HepG2 (cell line): ENCODE measurements at regions not wholly inside any gene's neighbourhood (a gene's known extent, or its start where the extent isn't known, plus 50 kb on each side); places are given as distances from the start of the nearest gene placed in this dataset.
A peak's percentile ranks its signal among the peaks of the same experiment; 100 is the strongest.

Experiments
- ASH2L ChIP-seq: fragments of 300-600, 200-600 bp; sonication (generic); IDR thresholded peaks from 2 replicates; pipeline ENCODE4 v1.7.0; 2017; ENCODE audit warnings: low read depth, mild to moderate bottlenecking, moderate library complexity, mixed read lengths, low read length; ENCODE audit not compliant: insufficient read length
- ATF6 ChIP-seq: sonication (generic); formaldehyde crosslinking; conservative IDR thresholded peaks from 2 replicates; pipeline ENCODE4 v1.4.0; 2020; ENCODE audit warnings: missing genetic modification reagents
- CCAR2 ChIP-seq: fragments of 200-400 bp; formaldehyde crosslinking; optimal IDR thresholded peaks from 2 replicates; pipeline ENCODE3; 2018; ENCODE audit warnings: low read depth, mild to moderate bottlenecking, low read length, moderate library complexity
- FOXM1 ChIP-seq: sonication (generic); formaldehyde crosslinking; IDR thresholded peaks from 2 replicates; pipeline ENCODE4 v1.5.0; 2020; ENCODE audit warnings: missing genetic modification reagents
- FOXP4 ChIP-seq: sonication (generic); formaldehyde crosslinking; IDR thresholded peaks from 2 replicates; pipeline ENCODE4 v1.4.0; 2020; ENCODE audit warnings: missing genetic modification reagents
- HOXA7 ChIP-seq: sonication (generic); formaldehyde crosslinking; IDR thresholded peaks from 2 replicates; pipeline ENCODE4 v1.8.1; 2022; ENCODE audit warnings: mild to moderate bottlenecking, missing genetic modification reagents, moderate library complexity
- IRF1 ChIP-seq: sonication (generic); formaldehyde crosslinking; IDR thresholded peaks from 2 replicates; pipeline ENCODE4 v1.4.0; 2020; ENCODE audit warnings: low read depth, mild to moderate bottlenecking, missing genetic modification reagents
- KLF12 ChIP-seq: sonication (generic); formaldehyde crosslinking; IDR thresholded peaks from 2 replicates; pipeline ENCODE4 v1.4.0; 2020; ENCODE audit warnings: missing genetic modification reagents, borderline replicate concordance
- MIER3 ChIP-seq: IDR thresholded peaks from 2 replicates; pipeline ENCODE4 v1.6.1; 2016; ENCODE audit warnings: missing compliant biosample characterization, borderline replicate concordance
- MYC ChIP-seq: sonication (generic); formaldehyde crosslinking; IDR thresholded peaks from 2 replicates; pipeline ENCODE4 v1.9.0; 2021; ENCODE audit warnings: missing genetic modification reagents, borderline replicate concordance
- NBN ChIP-seq: fragments of 450-650 bp; conservative IDR thresholded peaks from 2 replicates; pipeline ENCODE4 v1.6.1; 2017
- NR2F6 ChIP-seq, 2 experiments: IDR thresholded peaks; 2 replicates each; pipeline ENCODE4 v1.6.1; 2016; ENCODE audit warnings: antibody characterized with exemption in 1 of 2, mild to moderate bottlenecking in 1 of 2
- RFXAP ChIP-seq: sonication (generic); formaldehyde crosslinking; IDR thresholded peaks from 2 replicates; pipeline ENCODE4 v1.4.0; 2020; ENCODE audit warnings: missing genetic modification reagents, borderline replicate concordance
- SKIL ChIP-seq: sonication (generic); formaldehyde crosslinking; IDR thresholded peaks from 2 replicates; pipeline ENCODE4 v1.8.0; 2022; ENCODE audit warnings: missing genetic modification reagents, mild to moderate bottlenecking, moderate library complexity, borderline replicate concordance
- SYNCRIP ChIP-seq: fragments of 200-400 bp; formaldehyde crosslinking; IDR thresholded peaks from 2 replicates; pipeline ENCODE4 v1.6.1; 2018; ENCODE audit warnings: mild to moderate bottlenecking, low read depth, low read length; ENCODE audit not compliant: insufficient read depth
- ZBED4 ChIP-seq: sonication (generic); formaldehyde crosslinking; IDR thresholded peaks from 2 replicates; pipeline ENCODE4 v1.4.0; 2020; ENCODE audit warnings: missing genetic modification reagents, borderline replicate concordance
- ZNF460 ChIP-seq: sonication (generic); formaldehyde crosslinking; IDR thresholded peaks from 2 replicates; pipeline ENCODE4 v1.5.1; 2020; ENCODE audit warnings: missing genetic modification reagents, mild to moderate bottlenecking, borderline replicate concordance
- ZNF841 ChIP-seq: sonication (generic); formaldehyde crosslinking; IDR thresholded peaks from 2 replicates; pipeline ENCODE4 v1.8.1; 2023; ENCODE audit warnings: missing genetic modification reagents, borderline replicate concordance

GRCh38 chr14:73783107-73783727, 68.4 kb upstream of the PTGR2 start (continued):
- TF ChIP-seq HOXA7 (CRISPR knock-in tag) (no peak), ZNF841 (no peak), FOXP4 (CRISPR knock-in tag) (peak; percentile 66; the same call in 1 of the 2 replicates), MIER3 (peak; percentile 52; the same call in 1 of the 2 replicates), SKIL (CRISPR knock-in tag) (peak; percentile 71; the same call in 1 of the 2 replicates), FOXM1 (no peak), KLF12 (0 out of 2 replicates have a peak, but pooled peaks have one; percentile 33), MYC (CRISPR knock-in tag) (peak; percentile 62; the same call in 1 of the 2 replicates), RFXAP (CRISPR knock-in tag) (peak; percentile 43; the same call in 1 of the 2 replicates), SYNCRIP (no peak), ZBED4 (CRISPR knock-in tag) (peak; percentile 98), IRF1 (CRISPR knock-in tag) (0 out of 2 replicates have a peak, but pooled peaks have one; percentile 58), ASH2L (peak; percentile 49), ATF6 (CRISPR knock-in tag) (no peak), CCAR2 (peak; percentile 23), NBN (no peak), NR2F6 (IDR thresholded peaks at IDR 0.05) (peak; percentile 95), NR2F6 (CRISPR knock-in tag; IDR thresholded peaks at IDR 0.05) (peak; percentile 98), ZNF460 (CRISPR knock-in tag) (no peak)
